ENCODE measurements at regions not wholly inside any gene's neighbourhood (a gene's known extent, or its start where the extent isn't known, plus 50 kb on each side); places are given as distances from the start of the nearest gene placed in this dataset.

- H3K27me3 Mint-ChIP-seq (ENCODE audit: low read depth): no peaks in the 10 kb centered on the region
- no peak overlapping the region for H3K27ac Mint-ChIP-seq
- no peak overlapping the region for H3K4me3 Mint-ChIP-seq
- H3K4me1 Mint-ChIP-seq: peaks cover 8% of the 10 kb centered on the region
- no peaks in the 10 kb centered on the region for H3K36me3 Mint-ChIP-seq (ENCODE audit: low read depth)
- H3K9me3 Mint-ChIP-seq: no peaks in the 10 kb centered on the region
- no peak for TF ChIP-seq CTCF (IDR thresholded peaks at IDR 0.05; ENCODE audit: unreplicated experiment in 3 of 3)
Measured at GRCh38 chr13:105016266-105016665, 1519.2 kb downstream of the EFNB2 start.

DNA sequence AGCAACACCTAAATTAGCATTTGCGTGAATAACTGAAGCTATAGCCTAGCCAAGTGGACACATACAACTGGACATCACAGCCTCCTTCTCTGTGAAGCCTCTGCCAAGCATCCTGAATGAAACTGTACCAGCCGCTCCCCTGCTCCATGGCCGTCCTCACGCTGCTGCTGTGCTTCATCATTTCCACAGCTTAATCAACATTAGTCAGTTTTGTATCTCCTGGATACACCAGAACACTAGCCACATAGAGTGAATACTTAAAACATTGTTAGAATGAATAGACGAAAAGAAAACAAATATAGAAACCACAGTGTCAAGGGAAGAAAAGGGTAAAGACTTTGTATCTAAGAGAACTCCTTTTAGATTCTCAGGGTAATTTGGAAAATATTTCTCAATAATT, 1526.9 kb downstream of the EFNB2 start:
- H3K4me3 Mint-ChIP-seq: no peak overlapping the region
- TF ChIP-seq CTCF (IDR thresholded peaks at IDR 0.05; ENCODE audit: unreplicated experiment in 3 of 3): no peak
- no peaks in the 10 kb centered on the region for H3K9me3 Mint-ChIP-seq
- H3K27me3 Mint-ChIP-seq (ENCODE audit: low read depth): no peaks in the 10 kb centered on the region
- H3K4me1 Mint-ChIP-seq: peaks cover 8% of the 10 kb centered on the region
- H3K27ac Mint-ChIP-seq: no peak overlapping the region
- no peaks in the 10 kb centered on the region for H3K36me3 Mint-ChIP-seq (ENCODE audit: low read depth)

DNA sequence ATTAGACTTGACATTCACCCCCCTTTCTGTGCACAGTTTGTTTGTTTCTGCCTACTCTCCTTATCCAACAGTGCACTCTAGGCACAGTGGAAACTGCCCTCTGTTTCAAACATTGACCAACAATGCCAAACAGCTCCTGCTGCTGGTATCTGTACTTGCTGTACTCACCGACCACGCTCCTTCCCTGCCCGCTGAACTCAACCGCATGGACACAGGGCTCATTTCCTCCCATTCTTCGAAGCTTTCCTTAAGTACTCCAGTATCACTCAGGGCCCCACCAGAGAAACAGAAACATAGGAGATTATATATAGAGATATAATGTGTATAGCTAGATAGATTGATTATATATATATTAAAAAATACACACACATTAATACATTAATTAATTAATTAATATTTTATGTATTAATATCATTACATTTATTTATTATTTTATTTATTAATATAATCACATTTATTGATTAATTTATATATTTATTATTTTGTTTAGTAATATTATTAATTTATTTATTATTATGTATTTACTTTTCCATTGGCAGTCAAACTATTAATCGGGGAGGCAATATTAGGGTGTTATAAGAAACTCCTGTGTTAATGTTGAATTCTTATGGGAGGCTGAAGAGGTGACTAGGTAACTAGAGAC, 1528.2 kb downstream of the EFNB2 start:
- Mint-ChIP-seq H3K9me3 (no peaks in the 10 kb centered on the region), H3K4me3 (no peak overlapping the region), H3K36me3 (ENCODE audit: low read depth) (no peaks in the 10 kb centered on the region), H3K27me3 (ENCODE audit: low read depth) (no peaks in the 10 kb centered on the region), H3K27ac (no peak overlapping the region), H3K4me1 (peaks cover 8% of the 10 kb centered on the region)
- TF ChIP-seq CTCF (IDR thresholded peaks at IDR 0.05; ENCODE audit: unreplicated experiment in 3 of 3): no peak

DNA sequence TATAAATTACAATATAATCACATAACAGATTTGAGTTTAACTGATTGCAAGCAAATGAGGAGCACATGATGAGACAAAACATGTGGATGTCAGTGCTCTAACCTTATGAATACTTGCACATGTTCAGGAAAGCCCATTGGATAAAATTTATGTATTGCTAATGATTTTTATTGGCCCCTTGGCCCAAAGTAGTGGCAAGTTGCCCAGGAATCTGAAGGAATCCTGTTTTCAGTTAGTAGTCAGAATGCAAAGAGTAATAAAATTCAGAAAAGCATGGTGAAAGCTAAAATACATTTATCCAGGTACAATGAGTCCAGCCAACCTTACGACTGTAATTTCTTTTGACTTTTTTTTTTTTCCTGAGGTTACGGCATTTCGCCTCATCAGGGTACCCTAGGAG, 1539.4 kb downstream of the EFNB2 start:
- Mint-ChIP-seq H3K9me3 (no peaks in the 10 kb centered on the region), H3K27ac (peak overlapping the region; percentile 11 to 81 (median 41)), H3K4me3 (no peak overlapping the region), H3K27me3 (ENCODE audit: low read depth) (peaks cover 5% of the 10 kb centered on the region), H3K4me1 (peaks cover 10% of the 10 kb centered on the region), H3K36me3 (ENCODE audit: low read depth) (no peaks in the 10 kb centered on the region)
- no peak for TF ChIP-seq CTCF (IDR thresholded peaks at IDR 0.05; ENCODE audit: unreplicated experiment in 3 of 3)

DNA sequence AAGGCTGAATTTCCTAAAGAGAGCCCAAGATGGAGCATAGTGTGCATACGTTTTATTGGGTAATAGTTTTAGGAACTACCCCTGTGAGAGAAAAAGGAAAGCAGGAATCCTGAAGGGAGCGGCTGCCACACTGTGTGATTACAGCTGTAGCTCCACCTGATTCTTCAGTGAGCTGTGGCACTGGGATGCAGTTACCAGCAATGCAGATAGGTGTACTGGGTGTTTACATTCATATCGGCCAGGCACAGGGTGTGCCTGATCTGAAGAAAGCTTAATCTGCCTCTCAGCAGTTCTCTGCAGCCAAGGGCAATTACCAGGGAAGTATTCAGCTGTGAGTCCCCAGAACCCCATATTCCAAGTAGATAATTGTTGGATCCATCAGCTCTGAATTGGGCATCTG, 1541.8 kb downstream of the EFNB2 start:
- TF ChIP-seq CTCF (IDR thresholded peaks at IDR 0.05; ENCODE audit: unreplicated experiment in 3 of 3): no peak
- Mint-ChIP-seq H3K4me3 (no peak overlapping the region), H3K36me3 (ENCODE audit: low read depth) (no peaks in the 10 kb centered on the region)

DNA sequence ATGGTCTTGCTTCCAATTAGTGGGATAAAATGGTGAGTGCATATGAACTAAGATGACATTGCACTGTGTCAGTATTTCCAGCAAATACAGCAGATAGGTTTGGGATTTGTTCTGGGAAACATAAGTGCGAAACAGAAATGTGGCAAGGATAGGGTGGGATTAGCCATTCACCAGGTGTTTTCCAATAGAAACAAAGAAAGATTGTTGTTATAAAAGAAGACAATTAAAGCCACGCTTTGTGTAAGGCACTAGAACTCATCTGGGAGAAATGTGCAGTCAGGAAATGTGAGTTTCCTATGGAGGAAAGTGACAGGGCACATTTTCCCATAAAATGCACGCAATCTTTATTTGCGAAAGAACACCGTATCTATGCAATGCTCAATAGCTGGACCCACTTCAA, 1547.8 kb downstream of the EFNB2 start:
- no peak for TF ChIP-seq CTCF (IDR thresholded peaks at IDR 0.05; ENCODE audit: unreplicated experiment in 3 of 3)
- Mint-ChIP-seq H3K27ac (no peak overlapping the region), H3K36me3 (ENCODE audit: low read depth) (no peaks in the 10 kb centered on the region), H3K4me3 (no peak overlapping the region), H3K27me3 (ENCODE audit: low read depth) (peaks cover 5% of the 10 kb centered on the region), H3K4me1 (peaks cover 17% of the 10 kb centered on the region), H3K9me3 (no peaks in the 10 kb centered on the region)

More for the DNA sequence above, 1541.8 kb downstream of the EFNB2 start:
- Mint-ChIP-seq H3K4me1 (peaks cover 10% of the 10 kb centered on the region), H3K27me3 (ENCODE audit: low read depth) (peaks cover 5% of the 10 kb centered on the region), H3K27ac (no peak overlapping the region), H3K9me3 (no peaks in the 10 kb centered on the region)
